ENCODE measurements at regions not wholly inside any gene's neighbourhood (a gene's known extent, or its start where the extent isn't known, plus 50 kb on each side); places are given as distances from the start of the nearest gene placed in this dataset.

- no peaks in the 10 kb centered on the region for H3K36me3 Mint-ChIP-seq (ENCODE audit: low read depth)
- H3K9me3 ChIP-seq (ENCODE audit: control insufficient read depth in 1 of 2, insufficient read depth in 1 of 2, low read length in 2 of 2): no peaks in the 10 kb centered on the region
Observed at GRCh38 chr5:125969814-125970171, 453.4 kb upstream of the GRAMD2B start.

GRCh38 chr5:125970631-125971307 is 452.4 kb upstream of the GRAMD2B start:
- no peak overlapping the region for H3K4me3 ChIP-seq (ENCODE audit: low read length)
- Mint-ChIP-seq H3K4me1 (ENCODE audit: low read depth) (no peaks in the 10 kb centered on the region), H3K36me3 (ENCODE audit: low read depth) (no peaks in the 10 kb centered on the region), H3K9me3 (peaks cover 3% of the 10 kb centered on the region), H3K4me3 (no peak overlapping the region), H3K27me3 (no peaks in the 10 kb centered on the region), H3K27ac (no peak overlapping the region)
- H3K36me3 ChIP-seq (ENCODE audit: insufficient read depth, low read length): no peaks in the 10 kb centered on the region
- H3K4me1 ChIP-seq (ENCODE audit: insufficient read depth, low read length): no peaks in the 10 kb centered on the region
- H3K9me3 ChIP-seq (ENCODE audit: control insufficient read depth in 1 of 2, insufficient read depth in 1 of 2, low read length in 2 of 2): no peaks in the 10 kb centered on the region
- intact Hi-C loops (cut with DNase I, micrococcal nuclease): no loop called here
- no peak for DNase-seq
- ChIA-PET CTCF (no interaction called here), POLR2A (no interaction called here)
- H3K27ac ChIP-seq (ENCODE audit: low read depth in 1 of 2, low read length in 2 of 2): no peak overlapping the region
- ATAC-seq (ENCODE audit: poor library complexity): no peak
- H3K27me3 ChIP-seq (ENCODE audit: control insufficient read depth in 1 of 2, insufficient read depth in 2 of 2, low read length in 2 of 2): no peaks in the 10 kb centered on the region
- TF ChIP-seq, protein P1, sequence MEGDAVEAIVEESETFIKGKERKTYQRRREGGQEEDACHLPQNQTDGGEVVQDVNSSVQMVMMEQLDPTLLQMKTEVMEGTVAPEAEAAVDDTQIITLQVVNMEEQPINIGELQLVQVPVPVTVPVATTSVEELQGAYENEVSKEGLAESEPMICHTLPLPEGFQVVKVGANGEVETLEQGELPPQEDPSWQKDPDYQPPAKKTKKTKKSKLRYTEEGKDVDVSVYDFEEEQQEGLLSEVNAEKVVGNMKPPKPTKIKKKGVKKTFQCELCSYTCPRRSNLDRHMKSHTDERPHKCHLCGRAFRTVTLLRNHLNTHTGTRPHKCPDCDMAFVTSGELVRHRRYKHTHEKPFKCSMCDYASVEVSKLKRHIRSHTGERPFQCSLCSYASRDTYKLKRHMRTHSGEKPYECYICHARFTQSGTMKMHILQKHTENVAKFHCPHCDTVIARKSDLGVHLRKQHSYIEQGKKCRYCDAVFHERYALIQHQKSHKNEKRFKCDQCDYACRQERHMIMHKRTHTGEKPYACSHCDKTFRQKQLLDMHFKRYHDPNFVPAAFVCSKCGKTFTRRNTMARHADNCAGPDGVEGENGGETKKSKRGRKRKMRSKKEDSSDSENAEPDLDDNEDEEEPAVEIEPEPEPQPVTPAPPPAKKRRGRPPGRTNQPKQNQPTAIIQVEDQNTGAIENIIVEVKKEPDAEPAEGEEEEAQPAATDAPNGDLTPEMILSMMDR (IDR thresholded peaks at IDR 0.05): no peak

More at GRCh38 chr5:125969814-125970171, 453.4 kb upstream of the GRAMD2B start:
- H3K4me1 Mint-ChIP-seq (ENCODE audit: low read depth): no peaks in the 10 kb centered on the region
- ChIA-PET CTCF (no interaction called here), POLR2A (no interaction called here)
- no peak for ATAC-seq (ENCODE audit: poor library complexity)
- H3K36me3 ChIP-seq (ENCODE audit: insufficient read depth, low read length): no peaks in the 10 kb centered on the region
- H3K4me3 Mint-ChIP-seq: no peak overlapping the region
- no peaks in the 10 kb centered on the region for H3K27me3 ChIP-seq (ENCODE audit: control insufficient read depth in 1 of 2, insufficient read depth in 2 of 2, low read length in 2 of 2)
- no peak for DNase-seq
- TF ChIP-seq, protein P1 (IDR thresholded peaks at IDR 0.05): no peak
- H3K4me3 ChIP-seq (ENCODE audit: low read length): no peak overlapping the region
- intact Hi-C loops (cut with DNase I, micrococcal nuclease): no loop called here
- no peaks in the 10 kb centered on the region for H3K27me3 Mint-ChIP-seq
- H3K27ac Mint-ChIP-seq: no peak overlapping the region
- H3K27ac ChIP-seq (ENCODE audit: low read depth in 1 of 2, low read length in 2 of 2): no peak overlapping the region
- no peaks in the 10 kb centered on the region for H3K9me3 Mint-ChIP-seq
- no peaks in the 10 kb centered on the region for H3K4me1 ChIP-seq (ENCODE audit: insufficient read depth, low read length)

GRCh38 chr5:125972706-125973105 is 450.5 kb upstream of the GRAMD2B start:
- intact Hi-C loops (cut with DNase I, micrococcal nuclease): no loop called here
- no peaks in the 10 kb centered on the region for H3K4me1 Mint-ChIP-seq (ENCODE audit: low read depth)
- TF ChIP-seq, protein P1 (IDR thresholded peaks at IDR 0.05): no peak

More at GRCh38 chr5:125972706-125973105, 450.5 kb upstream of the GRAMD2B start:
- Histone ChIP-seq H3K9me3 (ENCODE audit: control insufficient read depth in 1 of 2, insufficient read depth in 1 of 2, low read length in 2 of 2) (no peaks in the 10 kb centered on the region), H3K4me1 (ENCODE audit: insufficient read depth, low read length) (no peaks in the 10 kb centered on the region), H3K4me3 (ENCODE audit: low read length) (no peak overlapping the region), H3K27me3 (ENCODE audit: control insufficient read depth in 1 of 2, insufficient read depth in 2 of 2, low read length in 2 of 2) (no peaks in the 10 kb centered on the region), H3K27ac (ENCODE audit: low read depth in 1 of 2, low read length in 2 of 2) (no peak overlapping the region), H3K36me3 (ENCODE audit: insufficient read depth, low read length) (no peaks in the 10 kb centered on the region)
- DNase-seq (no peak), ATAC-seq (ENCODE audit: poor library complexity) (no peak)
- Mint-ChIP-seq H3K27me3 (no peaks in the 10 kb centered on the region), H3K4me3 (no peak overlapping the region), H3K27ac (no peak overlapping the region), H3K36me3 (ENCODE audit: low read depth) (no peaks in the 10 kb centered on the region), H3K9me3 (peaks cover 4% of the 10 kb centered on the region)
- POLR2A ChIA-PET: no interaction called here
- CTCF ChIA-PET: no interaction called here

Measured in CD4-positive, alpha-beta T cell (primary cell).